Cardiac muscle cell (in vitro differentiated cells and primary cell): ENCODE measurements at regions not wholly inside any gene's neighbourhood (a gene's known extent, or its start where the extent isn't known, plus 50 kb on each side); places are given as distances from the start of the nearest gene placed in this dataset.
"Not testable (repeated sequence)": the region's sequence is repeated elsewhere in the genome, so short reads cannot be mapped to it uniquely, and the experiment has no call there.

Source experiments
- DNase-seq, 2 donors: peaks; one replicate each; pipeline versions ENCODE4 v3.0.0 to v3.0.0-alpha.2; 2010 to 2017; ENCODE audit warnings: low read depth in 1 of 2, low spot score in 1 of 2
- H3K27ac ChIP-seq: fragments of 200-600 bp; sonication (generic); 2 replicates; pipeline ENCODE4 v1.5.1; 2016
- H3K27me3 ChIP-seq: fragments of 200-600 bp; sonication (generic); 2 replicates; pipeline ENCODE4 v1.6.0; 2016; ENCODE audit warnings: control low read depth
- H3K36me3 ChIP-seq: fragments of 200-600 bp; sonication (generic); 2 replicates; pipeline ENCODE4 v1.5.1; 2016; ENCODE audit warnings: control low read depth
- H3K4me1 ChIP-seq: fragments of 200-600 bp; sonication (generic); 2 replicates; pipeline ENCODE4 v1.8.1; 2017; ENCODE audit warnings: low read depth, mild to moderate bottlenecking, mixed run types
- H3K4me3 ChIP-seq: fragments of 200-600 bp; sonication (generic); 2 replicates; pipeline ENCODE4 v1.5.1; 2016; ENCODE audit warnings: mild to moderate bottlenecking
- H3K9me3 ChIP-seq: fragments of 200-600 bp; sonication (generic); 2 replicates; pipeline ENCODE4 v1.5.1; 2017; ENCODE audit warnings: low read depth, mild to moderate bottlenecking, control low read depth
- CTCF ChIP-seq: IDR thresholded peaks from 2 replicates; pipeline ENCODE4 v1.5.1; 2012; ENCODE audit warnings: low read depth, mild to moderate bottlenecking, low read length

DNA sequence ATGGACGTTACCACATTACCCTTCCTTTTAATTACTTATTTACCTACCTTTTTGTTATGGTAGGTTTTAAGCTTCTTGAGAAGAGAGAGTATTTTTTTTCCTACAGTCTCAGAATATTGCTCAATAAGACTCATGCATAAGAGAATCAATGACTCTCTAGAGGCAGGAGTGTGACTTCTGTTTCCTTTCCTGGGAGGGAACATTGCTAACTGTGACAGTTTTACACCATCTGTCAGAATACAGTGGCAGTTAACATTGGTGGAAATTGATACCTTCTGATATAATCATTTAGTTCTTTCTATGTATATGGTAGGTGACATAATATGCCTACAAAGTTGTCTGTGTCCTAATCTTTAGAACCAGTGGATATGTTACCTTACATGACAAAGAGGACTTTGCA is 348.7 kb upstream of the POT1 start:
- no peak for DNase-seq
- Histone ChIP-seq H3K4me1 (no peaks in the 10 kb centered on the region), H3K27ac (no peak overlapping the region), H3K27me3 (no peaks in the 10 kb centered on the region), H3K9me3 (no peaks in the 10 kb centered on the region), H3K36me3 (no peaks in the 10 kb centered on the region), H3K4me3 (no peak overlapping the region)
- TF ChIP-seq CTCF: no peak

- H3K4me1 ChIP-seq, H3K4me3 ChIP-seq, H3K36me3 ChIP-seq, H3K27me3 ChIP-seq, DNase-seq, H3K9me3 ChIP-seq, H3K27ac ChIP-seq: not testable (repeated sequence)
These were observed 345.1 kb upstream of the POT1 start for GRCh38 chr7:125274742-125275141.

DNA sequence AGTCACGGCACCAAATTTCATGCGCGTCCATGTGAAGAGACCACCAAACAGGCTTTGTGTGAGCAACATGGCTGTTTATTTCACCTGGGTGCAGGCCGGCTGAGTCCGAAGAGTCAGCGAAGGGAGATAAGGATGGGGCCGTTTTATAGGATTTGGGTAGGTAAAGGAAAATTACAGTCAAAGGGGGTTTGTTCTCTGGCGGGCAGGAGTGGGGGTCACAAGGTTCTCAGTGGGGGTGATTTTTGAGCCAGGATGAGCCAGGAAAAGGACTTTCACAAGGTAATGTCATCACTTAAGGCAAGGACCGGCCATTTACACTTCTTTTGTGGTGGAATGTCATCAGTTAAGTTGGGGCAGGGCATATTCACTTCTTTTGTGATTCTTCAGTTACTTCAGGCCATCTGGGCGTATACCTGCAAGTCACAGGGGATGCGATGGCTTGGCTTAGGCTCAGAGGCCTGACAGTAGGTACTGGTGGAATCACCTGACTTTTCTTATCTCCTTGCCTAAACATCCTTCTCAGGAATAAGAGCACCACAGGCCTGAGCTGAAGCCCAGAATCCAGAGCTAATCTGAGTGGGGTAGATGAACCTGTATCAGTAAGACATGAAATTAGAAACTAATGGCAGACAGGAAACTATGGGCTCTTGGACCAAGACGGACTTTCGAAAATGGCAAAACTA is 334.7 kb upstream of the POT1 start:
- not testable (repeated sequence) for DNase-seq, H3K36me3 ChIP-seq, H3K27me3 ChIP-seq, H3K4me1 ChIP-seq, H3K4me3 ChIP-seq, H3K27ac ChIP-seq, H3K9me3 ChIP-seq

DNA sequence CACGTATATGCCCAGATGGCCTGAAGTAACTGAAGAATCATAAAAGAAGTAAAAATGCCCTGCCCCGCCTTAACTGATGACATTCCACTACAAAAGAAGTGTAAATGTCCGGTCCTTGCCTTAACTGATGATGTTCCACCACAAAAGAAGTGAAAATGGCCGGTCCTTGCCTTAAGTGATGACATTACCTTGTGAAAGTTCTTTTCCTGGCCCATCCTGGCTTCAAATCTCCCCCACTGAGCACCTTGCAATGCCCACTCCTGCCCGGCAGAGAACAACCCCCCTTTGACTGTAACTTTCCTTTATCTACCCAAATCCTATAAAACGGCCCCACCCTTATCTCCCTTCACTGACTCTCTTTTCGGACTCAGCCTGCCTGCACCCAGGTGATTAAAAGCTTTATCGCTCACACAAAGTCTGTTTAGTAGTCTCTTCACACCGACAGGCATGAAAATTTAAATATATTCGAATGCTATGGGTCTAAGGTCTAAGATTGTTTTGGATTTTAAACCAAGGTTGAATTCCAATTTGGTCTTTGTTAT is 329.3 kb upstream of the POT1 start:
- Histone ChIP-seq H3K27ac (peak overlapping the region; percentile 92), H3K4me1 (peaks cover 45% of the 10 kb centered on the region)
- H3K4me3 ChIP-seq, H3K27me3 ChIP-seq, H3K9me3 ChIP-seq, DNase-seq, H3K36me3 ChIP-seq: not testable (repeated sequence)

DNA sequence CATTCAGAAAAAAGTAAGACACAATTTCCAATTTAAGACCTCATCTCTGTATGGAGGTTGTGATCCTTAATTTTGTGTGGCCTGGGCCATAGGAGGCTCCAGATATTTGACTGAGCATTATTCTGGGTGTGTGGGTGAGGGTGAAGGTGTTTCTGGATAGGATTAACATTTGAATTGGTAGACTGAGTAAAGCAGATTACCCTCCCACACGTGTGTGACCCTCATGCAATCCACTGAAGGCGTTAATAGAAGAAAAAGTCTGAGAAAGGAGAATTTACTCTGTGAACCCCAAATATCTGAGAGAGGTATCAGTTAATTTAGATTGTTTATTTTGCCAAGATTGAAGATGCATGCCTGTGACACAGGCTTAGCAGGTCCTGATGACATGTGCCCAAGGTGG is 328.0 kb upstream of the POT1 start:
- no peak for TF ChIP-seq CTCF
- Histone ChIP-seq H3K27me3 (no peaks in the 10 kb centered on the region), H3K27ac (peak overlapping the region; percentile 92), H3K9me3 (no peaks in the 10 kb centered on the region), H3K4me1 (peaks cover 54% of the 10 kb centered on the region), H3K36me3 (no peaks in the 10 kb centered on the region), H3K4me3 (no peak overlapping the region)
- DNase-seq: no peak

- Histone ChIP-seq H3K9me3 (no peaks in the 10 kb centered on the region), H3K27me3 (no peaks in the 10 kb centered on the region), H3K36me3 (no peaks in the 10 kb centered on the region), H3K4me3 (no peak overlapping the region), H3K27ac (peak overlapping the region; percentile 92), H3K4me1 (peaks cover 54% of the 10 kb centered on the region)
- DNase-seq: peak in 1 of 2 donors; percentile 18
- no peak for TF ChIP-seq CTCF
These were observed 326.8 kb upstream of the POT1 start for GRCh38 chr7:125256446-125256845.

- peak overlapping the region; percentile 92 for H3K27ac ChIP-seq
- no peak for TF ChIP-seq CTCF
- H3K9me3 ChIP-seq: no peaks in the 10 kb centered on the region
- H3K4me1 ChIP-seq: peaks cover 54% of the 10 kb centered on the region
- no peak overlapping the region for H3K4me3 ChIP-seq
- no peaks in the 10 kb centered on the region for H3K36me3 ChIP-seq
- no peaks in the 10 kb centered on the region for H3K27me3 ChIP-seq
- DNase-seq: no peak
These were observed 326.2 kb upstream of the POT1 start for GRCh38 chr7:125255810-125256209.
